ENCODE measurements at regions not wholly inside any gene's neighbourhood (a gene's known extent, or its start where the extent isn't known, plus 50 kb on each side); places are given as distances from the start of the nearest gene placed in this dataset.
A peak's percentile ranks its signal among the peaks of the same experiment; 100 is the strongest.

GRCh38 chr13:106108346-106108745 is 427.1 kb downstream of the EFNB2 start:
- POLR2A ChIA-PET (ENCODE audit: unreplicated experiment): no interaction called here
- BruUV-seq (replicated peaks): no TSS peak
- H2AFZ ChIP-seq (replicated peaks; ENCODE audit: low read length, poor library complexity): no peak overlapping the region

More at GRCh38 chr13:106108346-106108745, 427.1 kb downstream of the EFNB2 start:
- Histone ChIP-seq H2BK15ac (ENCODE audit: low read depth, low read length) (no peak overlapping the region), H3K18ac (ENCODE audit: low read depth, low read length) (no peak overlapping the region), H3K79me1 (ENCODE audit: low read depth in 1 of 2, low read length in 2 of 2) (no peaks in the 10 kb centered on the region), H3K9ac (ENCODE audit: low read depth, low read length) (no peak overlapping the region), H3K23ac (ENCODE audit: low read depth, low read length) (no peak overlapping the region), H4K20me1 (ENCODE audit: insufficient read depth, low read length) (no peaks in the 10 kb centered on the region), H3K56ac (ENCODE audit: extremely low read depth, insufficient read depth, low read length) (no peak overlapping the region), H2BK5ac (ENCODE audit: low read depth, low read length, poor library complexity, severe bottlenecking) (no peak overlapping the region), H3K14ac (replicated peaks; ENCODE audit: low read depth, low read length) (no peak overlapping the region), H3K4me2 (ENCODE audit: low read depth, low read length) (no peak overlapping the region), H3K9me1 (ENCODE audit: insufficient read depth, low read length) (peaks cover 13% of the 10 kb centered on the region), H2AK9ac (replicated peaks; ENCODE audit: low read depth, low read length, poor library complexity) (no peak overlapping the region), H3K4me3 (ENCODE audit: insufficient read depth, low read depth, low read length) (no peak overlapping the region), H3K27me3 (ENCODE audit: control insufficient read depth, insufficient read depth, low read length) (no peaks in the 10 kb centered on the region), H4K91ac (ENCODE audit: insufficient read depth, low read depth, low read length) (peak overlapping the region; percentile 48; the same call in 1 of the 2 replicates), H4K5ac (ENCODE audit: low read depth, low read length) (no peak overlapping the region), H3K4me1 (ENCODE audit: control insufficient read depth, insufficient read depth, low read length) (peaks cover 12% of the 10 kb centered on the region), H3K4ac (ENCODE audit: low read depth, low read length) (no peak overlapping the region), H3K27ac (ENCODE audit: insufficient read depth, low read length) (no peak overlapping the region), H2BK120ac (ENCODE audit: low read depth, low read length) (no peak overlapping the region), H3K36me3 (ENCODE audit: control insufficient read depth, insufficient read depth, low read length) (no peaks in the 10 kb centered on the region), H2AK5ac (ENCODE audit: low read depth, low read length) (no peak overlapping the region), H4K8ac (ENCODE audit: low read depth in 2 of 2, low read length in 2 of 2) (no peak overlapping the region), H2BK20ac (ENCODE audit: low read depth, low read length) (no peak overlapping the region), H3K9me3 (ENCODE audit: control insufficient read depth, insufficient read depth, low read length) (no peaks in the 10 kb centered on the region)
- intact Hi-C loops (cut with micrococcal nuclease): no loop called here
- TF ChIP-seq SMC3 (IDR thresholded peaks at IDR 0.05; ENCODE audit: low read depth, low read length) (no peak), FOS (IDR thresholded peaks at IDR 0.05; ENCODE audit: low read depth, low read length) (no peak), MAFK (IDR thresholded peaks at IDR 0.05; ENCODE audit: low read depth, low read length) (no peak)
- no CpG with 5 or more reads among the region's 9 CpGs for WGBS, 2 experiments (ENCODE audit: extremely low coverage in 2 of 2, insufficient read length in 1 of 2)
- dilution Hi-C loops (cut with HindIII; ENCODE audit: low sequenced_read_pairs, unreplicated experiment): no loop called here
- no peak for DNase-seq
- in situ Hi-C loops (cut with MboI; ENCODE audit: low sequenced_read_pairs): no loop called here
- CTCF ChIA-PET: no interaction called here
- no peak for ATAC-seq (ENCODE audit: low read depth)

Data from IMR-90 (cell line).